ENCODE measurements at regions not wholly inside any gene's neighbourhood (a gene's known extent, or its start where the extent isn't known, plus 50 kb on each side); places are given as distances from the start of the nearest gene placed in this dataset.

DNA sequence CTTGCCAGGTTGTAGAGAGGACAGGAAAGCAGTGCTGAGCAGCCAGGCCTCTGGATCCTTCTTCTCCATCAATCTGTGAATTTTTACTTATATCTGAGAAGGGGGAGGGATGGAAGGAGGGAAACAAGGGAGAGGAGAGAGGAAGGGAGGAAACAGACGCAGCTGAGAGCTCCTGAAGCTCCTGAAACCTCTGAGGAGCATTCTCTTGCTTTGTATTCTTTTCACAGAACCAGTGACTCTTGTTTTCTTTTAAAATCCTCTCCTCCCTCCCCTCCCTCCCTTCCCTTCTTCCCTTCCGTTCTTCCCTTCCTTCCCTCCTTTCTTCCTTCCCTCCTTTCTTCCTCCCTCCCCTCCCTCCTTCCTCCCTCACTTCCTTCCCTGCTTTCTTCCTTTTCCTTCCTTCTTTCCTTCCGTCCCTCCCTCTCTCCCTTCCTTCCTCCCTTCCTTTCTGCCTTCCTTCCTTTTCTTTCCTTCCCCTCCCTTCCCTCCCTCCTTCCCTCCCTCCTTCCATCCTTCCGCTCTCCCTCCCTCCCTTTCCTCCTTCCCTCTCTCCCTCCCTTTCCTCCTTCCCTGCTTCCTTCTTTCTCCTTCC lies 60.0 kb upstream of the RBFOX1 start:
- Histone ChIP-seq H3K79me2 (replicated peaks; ENCODE audit: insufficient read depth) (no peaks in the 10 kb centered on the region), H3K4me2 (no peak overlapping the region), H3K27me3 (ENCODE audit: insufficient read depth) (no peaks in the 10 kb centered on the region), H3K9me2 (ENCODE audit: insufficient read depth) (no peaks in the 10 kb centered on the region), H3K4me1 (ENCODE audit: insufficient read depth) (no peaks in the 10 kb centered on the region), H3K36me3 (ENCODE audit: insufficient read depth) (no peaks in the 10 kb centered on the region), H3F3A (replicated peaks; ENCODE audit: low read depth) (no peaks in the 10 kb centered on the region), H3K4me3 (no peak overlapping the region), H2AFZ (no peak overlapping the region), H3K27ac (ENCODE audit: low read depth) (no peak overlapping the region), H4K20me1 (replicated peaks; ENCODE audit: insufficient read depth) (no peaks in the 10 kb centered on the region)
- Mint-ChIP-seq H3K4me3 (no peak overlapping the region), H3K36me3 (ENCODE audit: low read depth) (no peaks in the 10 kb centered on the region), H3K27ac (no peak overlapping the region), H3K9me3 (peaks cover 9% of the 10 kb centered on the region; the same call in 1 of the 3 replicates), H3K27me3 (ENCODE audit: insufficient read depth, low read depth, poor library complexity) (peaks cover 2% of the 10 kb centered on the region), H3K4me1 (0 out of 3 replicates have a peak, but pooled peaks cover 2% of the 10 kb centered on the region)
- DNase-seq (ENCODE audit: low spot score) (no peak), ATAC-seq (no peak)
- TF ChIP-seq ETS1 (IDR thresholded peaks at IDR 0.05) (no peak), EZH2 (IDR thresholded peaks at IDR 0.05; ENCODE audit: low read depth, unreplicated experiment) (no peak), EZH2phosphoT487 (IDR thresholded peaks at IDR 0.05; ENCODE audit: unreplicated experiment) (no peak), STAT1 (IDR thresholded peaks at IDR 0.05; ENCODE audit: unreplicated experiment) (no peak), REST (IDR thresholded peaks at IDR 0.05; ENCODE audit: unreplicated experiment) (no peak), CTCF (conservative IDR thresholded peaks at IDR 0.05; ENCODE audit: low read depth in 2 of 2) (no peak), POLR2AphosphoS5 (IDR thresholded peaks at IDR 0.05; ENCODE audit: low read depth) (no peak), NANOG (IDR thresholded peaks at IDR 0.05; ENCODE audit: borderline replicate concordance) (no peak), ZNF462 (CRISPR knock-in tag; IDR thresholded peaks at IDR 0.05) (no peak)
